ENCODE measurements at regions not wholly inside any gene's neighbourhood (a gene's known extent, or its start where the extent isn't known, plus 50 kb on each side); places are given as distances from the start of the nearest gene placed in this dataset.

- Mint-ChIP-seq H3K27ac (no peak overlapping the region), H3K4me3 (no peak overlapping the region), H3K27me3 (no peaks in the 10 kb centered on the region), H3K4me1 (ENCODE audit: low read depth) (no peaks in the 10 kb centered on the region), H3K9me3 (no peaks in the 10 kb centered on the region), H3K36me3 (ENCODE audit: low read depth) (no peaks in the 10 kb centered on the region)
- peaks cover 4% of the 10 kb centered on the region in 2 experiments for H3K9me3 ChIP-seq (ENCODE audit: control insufficient read depth in 1 of 2, insufficient read depth in 1 of 2, low read length in 2 of 2)
- DNase-seq (no peak), ATAC-seq (ENCODE audit: poor library complexity) (no peak)
- no peaks in the 10 kb centered on the region for H3K4me1 ChIP-seq (ENCODE audit: insufficient read depth, low read length)
- no peaks in the 10 kb centered on the region for H3K27me3 ChIP-seq (ENCODE audit: control insufficient read depth in 1 of 2, insufficient read depth in 2 of 2, low read length in 2 of 2)
- TF ChIP-seq CTCF (IDR thresholded peaks at IDR 0.05): no peak
- intact Hi-C loops (cut with DNase I, micrococcal nuclease): no loop called here
- no peaks in the 10 kb centered on the region for H3K36me3 ChIP-seq (ENCODE audit: insufficient read depth, low read length)
- ChIA-PET POLR2A (no interaction called here), CTCF (no interaction called here)
- H3K27ac ChIP-seq (ENCODE audit: low read depth in 1 of 2, low read length in 2 of 2): no peak overlapping the region
- H3K4me3 ChIP-seq (ENCODE audit: low read length): no peak overlapping the region
Measured at GRCh38 chr7:81857385-81857784, 87.5 kb upstream of the HGF start.

- H3K4me1 Mint-ChIP-seq (ENCODE audit: low read depth): no peaks in the 10 kb centered on the region
- POLR2A ChIA-PET: no interaction called here
Measured at GRCh38 chr7:81854518-81854917, 84.7 kb upstream of the HGF start.

GRCh38 chr7:81852701-81853100, 82.9 kb upstream of the HGF start:
- H3K36me3 ChIP-seq (ENCODE audit: insufficient read depth, low read length): no peaks in the 10 kb centered on the region
- H3K4me1 Mint-ChIP-seq (ENCODE audit: low read depth): no peaks in the 10 kb centered on the region
- DNase-seq: no peak
- no peak overlapping the region for H3K27ac Mint-ChIP-seq
- no peak for ATAC-seq (ENCODE audit: poor library complexity)
- H3K9me3 Mint-ChIP-seq: peaks cover 4% of the 10 kb centered on the region
- no peak overlapping the region for H3K4me3 ChIP-seq (ENCODE audit: low read length)
- ChIA-PET POLR2A (no interaction called here), CTCF (no interaction called here)
- H3K36me3 Mint-ChIP-seq (ENCODE audit: low read depth): no peaks in the 10 kb centered on the region
- H3K9me3 ChIP-seq (ENCODE audit: control insufficient read depth in 1 of 2, insufficient read depth in 1 of 2, low read length in 2 of 2): peaks cover 0 to 4% of the 10 kb centered on the region in 2 experiments
- no peak for TF ChIP-seq CTCF (IDR thresholded peaks at IDR 0.05)
- no peaks in the 10 kb centered on the region for H3K27me3 ChIP-seq (ENCODE audit: control insufficient read depth in 1 of 2, insufficient read depth in 2 of 2, low read length in 2 of 2)
- H3K27ac ChIP-seq (ENCODE audit: low read depth in 1 of 2, low read length in 2 of 2): no peak overlapping the region
- H3K4me1 ChIP-seq (ENCODE audit: insufficient read depth, low read length): no peaks in the 10 kb centered on the region
- no peak overlapping the region for H3K4me3 Mint-ChIP-seq
- intact Hi-C loops (cut with DNase I, micrococcal nuclease): no loop called here
- no peaks in the 10 kb centered on the region for H3K27me3 Mint-ChIP-seq

More at GRCh38 chr7:81854518-81854917, 84.7 kb upstream of the HGF start:
- intact Hi-C loops (cut with DNase I, micrococcal nuclease): no loop called here
- Histone ChIP-seq H3K27me3 (ENCODE audit: control insufficient read depth in 1 of 2, insufficient read depth in 2 of 2, low read length in 2 of 2) (no peaks in the 10 kb centered on the region), H3K36me3 (ENCODE audit: insufficient read depth, low read length) (no peaks in the 10 kb centered on the region), H3K9me3 (ENCODE audit: control insufficient read depth in 1 of 2, insufficient read depth in 1 of 2, low read length in 2 of 2) (peaks cover 0 to 4% of the 10 kb centered on the region in 2 experiments), H3K4me1 (ENCODE audit: insufficient read depth, low read length) (no peaks in the 10 kb centered on the region), H3K27ac (ENCODE audit: low read depth in 1 of 2, low read length in 2 of 2) (no peak overlapping the region), H3K4me3 (ENCODE audit: low read length) (no peak overlapping the region)
- no peak for DNase-seq
- Mint-ChIP-seq H3K9me3 (no peaks in the 10 kb centered on the region), H3K36me3 (ENCODE audit: low read depth) (no peaks in the 10 kb centered on the region), H3K27me3 (no peaks in the 10 kb centered on the region), H3K27ac (no peak overlapping the region), H3K4me3 (no peak overlapping the region)
- TF ChIP-seq CTCF (IDR thresholded peaks at IDR 0.05): no peak
- ATAC-seq (ENCODE audit: poor library complexity): no peak
- CTCF ChIA-PET: no interaction called here
